Endothelial cell of umbilical vein (primary cell): ENCODE measurements at regions not wholly inside any gene's neighbourhood (a gene's known extent, or its start where the extent isn't known, plus 50 kb on each side); places are given as distances from the start of the nearest gene placed in this dataset.

Experiments
- BruUV-seq: library from RNA; stranded (reverse); fragments of 400-500 nt; replicated peaks from 2 replicates; lab custom pipeline; 2021; lab: Mats Ljungman, UMichigan
- CTCF ChIA-PET: fragments of 300-600, 350-600 bp; sonication (Branson Sonifier 250); formaldehyde crosslinking; loops from one replicate; lab custom pipeline; 2021; ENCODE audit warnings: antibody characterized with exemption, inconsistent platforms; lab: Charles Lee
- POLR2A ChIA-PET: fragments of 300-600, 350-600 bp; sonication (Branson Sonifier 250); formaldehyde crosslinking; loops from one replicate; lab custom pipeline; 2021; ENCODE audit warnings: antibody characterized with exemption, inconsistent platforms; lab: Charles Lee
- DNase-seq: peaks from one replicate; pipeline ENCODE4 v3.0.0-alpha.2; 2011; ENCODE audit warnings: low read depth, low spot score
- FAIRE-seq: peaks from 2 replicates; lab custom pipeline; 2011; peaks lifted over from hg19 to GRCh38; lab: Jason Lieb, UNC
- H2AFZ ChIP-seq: 2 replicates; pipeline ENCODE4 v1.6.0; 2012; ENCODE audit warnings: low read depth, low read length, control low read depth, inconsistent platforms
- H3K27ac ChIP-seq: 2 replicates; pipeline ENCODE4 v1.5.1; 2011; ENCODE audit warnings: low read depth, mild to moderate bottlenecking, control low read depth, low read length, moderate library complexity; ENCODE audit not compliant: insufficient read depth
- H3K27me3 ChIP-seq, 2 experiments: 2 replicates each; pipeline versions ENCODE4 v1.6.0 to v1.6.1; 2011; ENCODE audit warnings: low read length in 2 of 2, mixed read lengths in 1 of 2; ENCODE audit not compliant: control insufficient read depth in 2 of 2, insufficient read depth in 2 of 2
- H3K36me3 ChIP-seq, 2 experiments: 2 replicates in 1 of 2; 3 replicates in 1 of 2; pipeline ENCODE4 v1.5.1; 2011; ENCODE audit warnings: low read length in 2 of 2, mild to moderate bottlenecking in 1 of 2, moderate library complexity in 1 of 2; ENCODE audit not compliant: control insufficient read depth in 2 of 2, insufficient read depth in 2 of 2; ENCODE audit errors: extremely low read depth in 1 of 2
- H3K4me1 ChIP-seq: 3 replicates; pipeline ENCODE4 v1.5.1; 2011; ENCODE audit warnings: mild to moderate bottlenecking, low read length; ENCODE audit not compliant: control insufficient read depth, insufficient read depth; ENCODE audit errors: extremely low read depth
- H3K4me2 ChIP-seq: 2 replicates; pipeline ENCODE4 v1.6.1; 2011; ENCODE audit warnings: low read length, control low read depth, mixed read lengths; ENCODE audit not compliant: insufficient read depth
- H3K4me3 ChIP-seq, 3 experiments: fragments of 200-600 bp in 1 of 3; sonication (generic), shearing (Covaris generic) in 1 of 3; replicated peaks in 1 of 3; 2 replicates each; pipeline ENCODE4 v1.5.1; 2011 to 2016; ENCODE audit warnings: control low read depth in 3 of 3, low read length in 3 of 3, mild to moderate bottlenecking in 2 of 3, inconsistent platforms in 1 of 3, low read depth in 1 of 3, moderate library complexity in 1 of 3; ENCODE audit not compliant: insufficient read depth in 1 of 3
- H3K79me2 ChIP-seq: 2 replicates; pipeline ENCODE4 v1.6.0; 2012; ENCODE audit warnings: low read length, inconsistent platforms; ENCODE audit not compliant: control insufficient read depth, insufficient read depth
- H3K9ac ChIP-seq: replicated peaks from 2 replicates; pipeline ENCODE3; 2011; ENCODE audit warnings: low read length, control low read depth; ENCODE audit not compliant: insufficient read depth; ENCODE audit errors: extremely low read depth
- H3K9me1 ChIP-seq: replicated peaks from 3 replicates; pipeline ENCODE4 v1.6.0; 2011; ENCODE audit warnings: mild to moderate bottlenecking, low read length; ENCODE audit not compliant: control insufficient read depth, insufficient read depth; ENCODE audit errors: extremely low read depth
- H3K9me3 ChIP-seq: replicated peaks from 2 replicates; pipeline ENCODE4 v1.5.1; 2012; ENCODE audit warnings: low read length, inconsistent platforms; ENCODE audit not compliant: control insufficient read depth, insufficient read depth
- H4K20me1 ChIP-seq: replicated peaks from 2 replicates; pipeline ENCODE3; 2011; ENCODE audit warnings: mild to moderate bottlenecking, low read length; ENCODE audit not compliant: control insufficient read depth, insufficient read depth; ENCODE audit errors: extremely low read depth
- CTCF ChIP-seq, 2 donors: IDR thresholded peaks; 1 replicate in 1 of 2; 2 replicates in 1 of 2; pipeline ENCODE4 v1.5.1; 2011; ENCODE audit warnings: low read length in 2 of 2, mild to moderate bottlenecking in 2 of 2, moderate library complexity in 2 of 2, control low read depth in 1 of 2, inconsistent platforms in 1 of 2, low read depth in 1 of 2; ENCODE audit not compliant: insufficient read depth in 1 of 2; ENCODE audit errors: extremely low read depth in 1 of 2
- EZH2 ChIP-seq: IDR thresholded peaks from 2 replicates; pipeline ENCODE4 v1.6.1; 2012; ENCODE audit warnings: borderline replicate concordance, low read depth, mild to moderate bottlenecking, moderate library complexity, low read length, inconsistent platforms; ENCODE audit not compliant: severe bottlenecking
- FOS ChIP-seq: IDR thresholded peaks from 2 replicates; pipeline ENCODE4 v1.6.1; 2011; ENCODE audit warnings: mild to moderate bottlenecking, low read length, moderate library complexity, borderline replicate concordance; ENCODE audit not compliant: insufficient read depth
- GATA2 ChIP-seq: IDR thresholded peaks from 2 replicates; pipeline ENCODE4 v1.7.0; 2011; ENCODE audit warnings: low read depth, mild to moderate bottlenecking, moderate library complexity, mixed read lengths, low read length; ENCODE audit not compliant: insufficient read length, insufficient read depth
- JUN ChIP-seq: IDR thresholded peaks from 2 replicates; pipeline ENCODE4 v1.6.1; 2011; ENCODE audit warnings: borderline replicate concordance, low read depth; ENCODE audit not compliant: insufficient read length, insufficient read depth
- MAX ChIP-seq: IDR thresholded peaks from 2 replicates; pipeline ENCODE4 v1.6.1; 2011; ENCODE audit not compliant: insufficient read depth, insufficient read length
- MYC ChIP-seq: IDR thresholded peaks from one replicate; pipeline ENCODE4 v1.6.1; 2011; ENCODE audit warnings: mild to moderate bottlenecking, low read depth, low read length
- POLR2A ChIP-seq: IDR thresholded peaks from 2 replicates; pipeline ENCODE4 v1.6.1; 2012; ENCODE audit warnings: low read depth, mild to moderate bottlenecking, control low read depth, low read length
- POLR2AphosphoS5 ChIP-seq: IDR thresholded peaks from 2 replicates; pipeline ENCODE4 v1.6.1; 2012; ENCODE audit warnings: low read depth, mild to moderate bottlenecking, control low read depth, low read length, moderate library complexity; ENCODE audit not compliant: insufficient read depth
- dilution Hi-C: fragments of 300-500 bp; cut with MboI; formaldehyde crosslinking; loops from one replicate; pipeline ENCODE4 v1.15.0; 2019; ENCODE audit warnings: low sequenced_read_pairs; ENCODE audit not compliant: extremely low pct_ligation_motif_present
- intact Hi-C: fragments of 100-400 bp; cut with micrococcal nuclease; formaldehyde crosslinking; loops from one replicate; pipeline ENCODE4 v1.10.0; 2022

DNA sequence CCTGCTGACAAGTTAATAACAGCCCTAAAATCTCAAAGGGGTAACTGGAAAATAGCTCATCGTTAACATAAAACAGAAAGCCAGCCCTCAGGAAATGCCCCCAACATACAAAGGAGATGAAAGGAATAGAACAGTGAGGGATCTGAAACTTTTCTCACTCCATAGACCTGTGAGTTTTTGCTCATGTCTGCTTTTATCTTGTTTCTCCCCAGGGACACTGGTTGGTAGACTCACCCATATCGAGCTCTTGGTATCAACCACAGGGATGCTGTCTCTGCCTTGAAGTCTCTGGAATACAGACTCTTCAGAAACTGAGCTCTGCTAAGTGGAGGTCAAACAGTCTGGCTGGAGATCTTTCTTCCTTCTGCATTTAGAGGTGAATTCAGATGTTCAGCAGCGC is 77.4 kb upstream of the CAMK1G start:
- Histone ChIP-seq H3K4me3 (no peak overlapping the region), H3K27me3 (no peaks in the 10 kb centered on the region), H3K36me3 (no peaks in the 10 kb centered on the region), H3K4me2 (no peak overlapping the region), H3K79me2 (no peaks in the 10 kb centered on the region), H2AFZ (no peak overlapping the region), H4K20me1 (no peaks in the 10 kb centered on the region), H3K27ac (no peak overlapping the region), H3K9ac (no peak overlapping the region), H3K9me3 (no peaks in the 10 kb centered on the region), H3K4me1 (no peaks in the 10 kb centered on the region), H3K9me1 (no peaks in the 10 kb centered on the region)
- DNase-seq (no peak), FAIRE-seq (no peak)
- dilution Hi-C loops, result no loop called here
- BruUV-seq, result no TSS peak
- ChIA-PET CTCF (interaction anchor here (1.8 kb wide), 1 partner anchor 13 kb away, joined by 9 read pairs; no protein-coding TSS in a partner anchor), POLR2A (no interaction called here)
- TF ChIP-seq MYC (no peak), EZH2 (no peak), MAX (no peak), CTCF (IDR thresholded peaks at IDR 0.05; ENCODE audit: extremely low read depth in 1 of 2, insufficient read depth in 1 of 2, low read depth in 1 of 2, low read length in 2 of 2) (no peak), FOS (no peak), GATA2 (no peak), POLR2AphosphoS5 (no peak), JUN (no peak), POLR2A (no peak)
- intact Hi-C loops, result no loop called here
